Neural crest cell (in vitro differentiated cells): ENCODE measurements at regions not wholly inside any gene's neighbourhood (a gene's known extent, or its start where the extent isn't known, plus 50 kb on each side); places are given as distances from the start of the nearest gene placed in this dataset.

Experiments used
- DNase-seq: peaks from one replicate; pipeline ENCODE4 v3.0.0; 2021; ENCODE audit warnings: low read depth, mixed read lengths, low spot score
- H3K27ac Mint-ChIP-seq: one replicate; pipeline ENCODE4 v1.8.0; 2021; ENCODE audit warnings: mild to moderate bottlenecking, mixed read lengths; ENCODE audit not compliant: unreplicated experiment
- H3K27me3 Mint-ChIP-seq: 2 replicates; pipeline ENCODE4 v1.8.0; 2021; ENCODE audit warnings: low read depth, mild to moderate bottlenecking, mixed read lengths
- H3K36me3 Mint-ChIP-seq: 2 replicates; pipeline ENCODE4 v1.8.0; 2021; ENCODE audit warnings: low read depth, mild to moderate bottlenecking, mixed read lengths
- H3K4me1 Mint-ChIP-seq: 2 replicates; pipeline ENCODE4 v1.8.0; 2021; ENCODE audit warnings: mixed read lengths
- H3K4me3 Mint-ChIP-seq: one replicate; pipeline ENCODE4 v1.8.0; 2021; ENCODE audit warnings: mild to moderate bottlenecking, mixed read lengths
- H3K9me3 Mint-ChIP-seq: 2 replicates; pipeline ENCODE4 v1.8.0; 2021; ENCODE audit warnings: mixed read lengths
- TF ChIP-seq, protein P1 (sequence below): fragments of 200-600 bp; sonication (generic); conservative IDR thresholded peaks from 2 replicates; pipeline ENCODE4 v1.5.0; 2021; ENCODE audit warnings: antibody characterized with exemption, mild to moderate bottlenecking

DNA sequence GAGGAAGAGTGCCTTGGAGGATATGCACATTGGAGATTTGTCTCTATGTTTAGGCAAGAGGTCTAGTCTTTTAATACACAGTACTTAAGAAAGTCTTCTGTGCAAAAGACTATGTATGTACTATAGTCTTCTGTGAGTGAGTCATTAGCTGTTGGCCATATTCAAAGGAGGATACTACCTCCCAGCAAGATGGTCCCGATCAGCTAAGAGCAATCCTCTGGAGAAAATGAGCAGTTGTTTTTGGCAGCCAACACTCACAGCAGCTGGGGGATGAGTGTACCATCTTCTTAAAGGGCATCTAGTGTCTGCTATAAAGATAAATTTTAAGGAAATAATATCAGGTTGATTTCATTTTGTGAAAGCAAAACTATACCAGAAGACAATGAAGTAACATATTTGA, 487.8 kb downstream of the KCTD12 start:
- no peak for DNase-seq
- Mint-ChIP-seq H3K9me3 (peaks cover 6% of the 10 kb centered on the region), H3K27me3 (no peaks in the 10 kb centered on the region), H3K4me1 (peaks cover 5% of the 10 kb centered on the region), H3K27ac (no peak overlapping the region), H3K36me3 (no peaks in the 10 kb centered on the region), H3K4me3 (no peak overlapping the region)
- TF ChIP-seq, protein P1, sequence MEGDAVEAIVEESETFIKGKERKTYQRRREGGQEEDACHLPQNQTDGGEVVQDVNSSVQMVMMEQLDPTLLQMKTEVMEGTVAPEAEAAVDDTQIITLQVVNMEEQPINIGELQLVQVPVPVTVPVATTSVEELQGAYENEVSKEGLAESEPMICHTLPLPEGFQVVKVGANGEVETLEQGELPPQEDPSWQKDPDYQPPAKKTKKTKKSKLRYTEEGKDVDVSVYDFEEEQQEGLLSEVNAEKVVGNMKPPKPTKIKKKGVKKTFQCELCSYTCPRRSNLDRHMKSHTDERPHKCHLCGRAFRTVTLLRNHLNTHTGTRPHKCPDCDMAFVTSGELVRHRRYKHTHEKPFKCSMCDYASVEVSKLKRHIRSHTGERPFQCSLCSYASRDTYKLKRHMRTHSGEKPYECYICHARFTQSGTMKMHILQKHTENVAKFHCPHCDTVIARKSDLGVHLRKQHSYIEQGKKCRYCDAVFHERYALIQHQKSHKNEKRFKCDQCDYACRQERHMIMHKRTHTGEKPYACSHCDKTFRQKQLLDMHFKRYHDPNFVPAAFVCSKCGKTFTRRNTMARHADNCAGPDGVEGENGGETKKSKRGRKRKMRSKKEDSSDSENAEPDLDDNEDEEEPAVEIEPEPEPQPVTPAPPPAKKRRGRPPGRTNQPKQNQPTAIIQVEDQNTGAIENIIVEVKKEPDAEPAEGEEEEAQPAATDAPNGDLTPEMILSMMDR: no peak

- no peak for DNase-seq
- Mint-ChIP-seq H3K27ac (no peak overlapping the region), H3K27me3 (no peaks in the 10 kb centered on the region), H3K4me1 (peaks cover 5% of the 10 kb centered on the region), H3K9me3 (peaks cover 6% of the 10 kb centered on the region), H3K4me3 (no peak overlapping the region), H3K36me3 (no peaks in the 10 kb centered on the region)
- TF ChIP-seq, protein P1: no peak
Measured at GRCh38 chr13:76397413-76397812, 488.8 kb downstream of the KCTD12 start.

- Mint-ChIP-seq H3K4me3 (no peak overlapping the region), H3K9me3 (no peaks in the 10 kb centered on the region), H3K36me3 (no peaks in the 10 kb centered on the region), H3K27ac (no peak overlapping the region), H3K4me1 (no peaks in the 10 kb centered on the region), H3K27me3 (no peaks in the 10 kb centered on the region)
- TF ChIP-seq, protein P1: no peak
- DNase-seq: no peak
Measured at GRCh38 chr13:76389321-76389720, 496.9 kb downstream of the KCTD12 start.

- TF ChIP-seq, protein P1: no peak
- no peak for DNase-seq
- Mint-ChIP-seq H3K9me3 (no peaks in the 10 kb centered on the region), H3K27ac (no peak overlapping the region), H3K4me3 (no peak overlapping the region), H3K36me3 (no peaks in the 10 kb centered on the region), H3K27me3 (no peaks in the 10 kb centered on the region), H3K4me1 (peaks cover 5% of the 10 kb centered on the region)
Measured at GRCh38 chr13:76387566-76387965, 498.6 kb downstream of the KCTD12 start.

DNA sequence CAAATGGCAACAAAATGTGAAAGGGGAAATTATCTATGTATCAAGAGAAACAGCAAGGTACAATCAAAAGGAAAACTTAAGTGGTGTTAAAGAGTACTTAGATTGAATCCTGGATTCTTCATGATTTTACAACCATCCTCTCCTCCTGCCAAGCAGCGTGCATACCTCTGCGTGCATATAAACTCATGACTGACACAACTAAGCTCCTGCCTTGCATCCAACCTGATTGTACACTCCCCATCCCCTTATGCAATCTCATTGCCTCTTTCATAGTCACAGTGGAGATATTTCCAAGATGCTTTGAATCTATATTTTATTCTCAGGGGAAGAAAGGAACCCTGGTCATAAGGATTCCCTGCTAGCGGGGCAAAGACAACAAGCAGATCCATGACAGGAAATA, 499.9 kb downstream of the KCTD12 start:
- Mint-ChIP-seq H3K4me1 (peaks cover 5% of the 10 kb centered on the region), H3K9me3 (no peaks in the 10 kb centered on the region), H3K4me3 (no peak overlapping the region), H3K36me3 (no peaks in the 10 kb centered on the region), H3K27ac (no peak overlapping the region), H3K27me3 (no peaks in the 10 kb centered on the region)
- no peak for DNase-seq
- TF ChIP-seq, protein P1: no peak

DNA sequence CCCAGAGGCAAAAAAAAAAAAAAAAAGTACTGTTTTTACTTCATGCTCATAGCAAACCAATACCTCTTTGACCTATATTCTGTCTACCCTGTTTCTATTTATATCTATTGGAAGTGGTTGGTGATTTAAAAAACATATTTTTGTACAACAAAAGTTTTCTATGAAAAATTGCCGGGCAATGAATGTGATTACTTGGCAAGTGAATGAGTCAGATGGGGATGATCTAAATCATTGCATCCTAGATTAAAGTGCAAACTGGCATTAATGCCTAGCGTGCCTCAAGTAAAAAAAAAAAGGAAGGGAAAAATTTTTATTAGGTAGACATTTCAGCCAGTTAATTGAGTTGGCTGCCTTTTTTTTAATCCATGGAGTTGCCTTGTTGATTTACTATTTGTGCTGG, 500.6 kb downstream of the KCTD12 start:
- TF ChIP-seq, protein P1: no peak
- H3K36me3 Mint-ChIP-seq: no peaks in the 10 kb centered on the region
- DNase-seq: no peak
- H3K27me3 Mint-ChIP-seq: no peaks in the 10 kb centered on the region
- peaks cover 2% of the 10 kb centered on the region for H3K9me3 Mint-ChIP-seq
- no peak overlapping the region for H3K4me3 Mint-ChIP-seq
- peaks cover 8% of the 10 kb centered on the region for H3K4me1 Mint-ChIP-seq
- no peak overlapping the region for H3K27ac Mint-ChIP-seq
